Left cardiac atrium (tissue), 4 donors: ENCODE measurements at regions not wholly inside any gene's neighbourhood (a gene's known extent, or its start where the extent isn't known, plus 50 kb on each side); places are given as distances from the start of the nearest gene placed in this dataset.
"Not testable (repeated sequence)": the region's sequence is repeated elsewhere in the genome, so short reads cannot be mapped to it uniquely, and the experiment has no call there.

Experiments used
- ATAC-seq, 2 donors: fragments of 200-7000 bp; cut with Tn5 transposase; one replicate each; pipeline ENCODE4 v1.9.1; 2020; ENCODE audit warnings: mild to moderate bottlenecking in 2 of 2, moderate library complexity in 2 of 2
- DNase-seq: peaks from one replicate; pipeline ENCODE4 v3.0.0-alpha.2; 2020
- intact Hi-C, 2 donors: fragments of 100-400 bp; cut with DNase I; formaldehyde crosslinking; loops; one replicate each; pipeline versions ENCODE4 v1.14.1 to v1.15.1; 2022 to 2023
- donor health status: DM: no; HTN: yes; CAD: no.
- donor health status: DM: no; HTN: yes; CAD: no; lungs with severe emphysema.
- donor health status: DM: yes; HTN: yes; CAD: no.
- donor health status: Dilated cardiomyopathy.

DNA sequence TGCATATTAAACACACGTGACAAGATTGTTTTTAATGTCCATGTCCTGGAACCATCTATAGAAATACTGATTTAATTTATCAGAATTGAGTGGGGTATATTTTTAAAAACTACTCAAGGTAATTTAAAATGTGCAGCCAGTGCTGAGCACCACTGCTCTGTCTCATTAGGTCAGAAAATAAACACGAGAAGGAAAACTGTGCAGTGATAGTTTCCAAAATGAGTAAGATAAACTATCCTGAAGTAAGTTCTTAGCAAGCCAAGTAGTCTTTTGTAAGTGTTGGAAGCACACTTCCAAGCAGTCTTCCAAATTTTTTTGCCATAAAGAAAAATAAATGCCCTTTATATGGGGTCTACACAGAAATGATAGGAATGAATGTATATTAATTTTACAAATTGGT, 93.8 kb upstream of the DNAJC10 start:
- intact Hi-C loops = no loop called here
- ATAC-seq = no peak

DNA sequence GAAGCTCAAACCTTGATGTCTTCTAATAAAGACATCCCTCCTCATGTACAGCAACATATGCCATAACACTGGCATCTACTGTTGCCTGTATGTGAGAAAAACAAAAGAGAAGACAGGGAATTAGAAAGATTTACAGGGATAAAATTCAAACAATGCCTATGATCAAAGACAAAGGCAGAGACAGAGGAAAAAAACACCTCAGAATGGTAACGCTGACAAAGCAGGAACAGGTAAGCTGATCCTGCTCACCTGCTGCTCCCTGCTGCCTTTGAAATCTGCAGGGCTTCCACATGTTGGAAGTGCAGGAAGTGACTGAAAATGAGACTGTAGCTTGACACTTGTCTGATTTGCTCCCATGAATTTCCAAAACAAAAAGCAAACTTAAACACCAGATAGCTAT, 90.2 kb upstream of the DNAJC10 start:
- DNase-seq (no peak), ATAC-seq (no peak)
- intact Hi-C loops = no loop called here

More for the DNA sequence above, 93.8 kb upstream of the DNAJC10 start:
- no peak for DNase-seq

DNA sequence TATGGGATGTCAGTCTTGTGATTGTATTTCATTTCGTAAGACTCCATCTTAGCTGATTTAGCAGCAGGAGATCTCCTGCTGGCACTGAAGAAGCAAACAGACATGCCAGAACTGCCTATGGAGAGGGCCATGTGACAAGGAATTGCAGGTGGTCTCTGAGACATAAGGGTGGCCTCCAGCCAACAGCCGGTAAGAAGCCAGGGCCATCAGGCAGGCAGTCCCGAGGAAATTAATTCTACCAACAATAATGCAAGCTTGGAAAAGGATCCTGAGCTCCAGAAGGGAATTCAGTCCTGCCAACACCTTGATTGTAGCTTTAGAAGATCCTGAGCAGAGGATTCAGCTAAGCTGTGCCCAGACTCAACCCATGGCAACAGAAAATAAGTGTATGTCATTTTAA, 87.1 kb upstream of the DNAJC10 start:
- no peak for DNase-seq
- intact Hi-C loops = no loop called here
- no peak for ATAC-seq

DNA sequence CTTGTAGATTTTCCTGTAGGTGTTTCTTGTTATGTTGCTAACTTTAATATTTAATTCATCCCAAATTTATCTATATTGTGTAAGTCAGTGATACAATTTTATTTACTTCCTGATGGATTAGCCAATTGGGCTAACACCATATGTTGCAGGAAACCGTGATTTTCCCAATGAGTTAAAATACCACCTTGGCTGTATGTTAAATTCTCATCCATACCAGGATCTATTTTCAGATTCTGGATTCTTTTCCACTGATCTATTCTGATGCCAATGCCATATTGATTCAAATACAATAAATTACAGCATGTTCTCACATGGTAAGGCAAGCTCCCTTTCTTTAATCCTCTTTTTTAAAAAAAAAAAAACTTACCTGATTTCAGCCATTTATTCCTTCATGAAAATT, 85.8 kb upstream of the DNAJC10 start:
- intact Hi-C loops = no loop called here
- ATAC-seq (no peak), DNase-seq (no peak)

DNA sequence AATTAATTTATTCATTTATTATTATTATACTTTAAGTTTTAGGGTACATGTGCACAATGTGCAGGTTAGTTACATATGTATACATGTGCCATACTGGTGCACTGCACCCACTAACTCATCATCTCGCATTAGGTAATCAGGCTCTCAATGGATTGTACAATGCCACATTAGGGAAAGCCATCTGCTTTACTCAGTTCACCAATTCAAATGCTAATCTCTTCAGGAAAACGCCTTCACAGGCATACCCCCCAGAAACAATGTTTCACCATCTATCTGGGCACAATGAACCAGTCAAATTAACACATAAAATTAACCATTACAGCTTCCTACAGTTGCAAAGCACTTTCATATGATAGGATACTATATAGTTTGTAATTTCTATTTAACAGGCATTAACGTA, 84.8 kb upstream of the DNAJC10 start:
- intact Hi-C loops = no loop called here
- ATAC-seq = no peak
- DNase-seq = no peak

DNA sequence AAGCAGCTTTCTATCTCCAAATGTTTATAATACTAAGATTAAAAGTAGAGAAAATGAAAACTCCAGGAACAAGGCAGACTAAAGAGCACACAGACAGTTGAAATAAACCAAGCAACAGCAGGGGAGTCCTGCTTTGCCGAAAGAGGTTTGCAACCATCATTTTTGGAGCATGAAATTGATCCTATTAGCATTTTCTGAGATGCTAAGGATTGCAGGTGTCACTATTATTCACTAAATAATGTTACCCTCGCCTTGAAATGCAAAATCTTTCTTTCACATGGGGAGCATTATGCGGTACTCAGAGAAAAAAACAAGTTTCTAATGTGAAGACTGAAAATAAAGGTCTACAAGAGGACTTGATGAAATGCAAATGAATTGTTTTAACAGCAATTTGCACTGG, 81.7 kb upstream of the DNAJC10 start:
- ATAC-seq (no peak), DNase-seq (no peak)
- intact Hi-C loops = no loop called here

DNA sequence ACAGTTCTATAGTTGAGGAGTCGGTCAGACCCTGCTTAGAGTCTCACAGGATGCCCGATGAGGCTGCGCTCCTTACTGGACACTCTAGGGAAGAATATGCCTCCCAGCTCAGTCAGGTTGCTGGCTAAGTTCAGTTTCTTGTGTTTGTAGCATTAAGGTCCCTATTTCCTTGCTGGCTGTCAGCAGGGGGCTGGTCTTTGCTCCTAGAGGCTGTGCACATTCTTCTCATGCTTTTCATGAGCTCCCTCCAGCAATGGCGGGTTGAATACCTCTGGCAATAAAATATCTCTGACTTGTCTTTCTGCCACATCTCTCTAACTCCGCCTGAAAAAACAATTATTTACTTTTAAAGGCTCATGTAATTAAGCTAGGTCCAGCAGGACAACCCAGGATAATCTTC, 79.4 kb upstream of the DNAJC10 start:
- DNase-seq = no peak
- intact Hi-C loops = no loop called here
- ATAC-seq = no peak

DNA sequence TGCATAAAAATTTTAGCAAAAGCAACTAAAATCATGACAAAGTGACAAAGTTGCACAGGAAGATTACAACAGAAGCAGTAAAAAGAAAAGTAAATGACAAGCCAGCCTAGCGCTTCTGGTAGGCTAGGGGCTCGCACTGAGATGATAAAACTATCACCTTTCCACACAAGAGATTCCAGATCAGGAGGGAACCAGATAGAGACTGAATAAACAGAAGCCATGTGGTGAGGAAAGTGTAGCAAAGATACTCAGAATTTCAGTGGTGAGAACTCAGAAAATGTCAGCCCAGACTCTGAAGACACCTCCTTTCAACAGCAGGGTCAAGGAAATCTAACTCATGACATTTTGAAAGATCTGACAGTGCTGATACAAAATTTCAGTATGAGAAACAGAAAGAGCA, 77.4 kb upstream of the DNAJC10 start:
- DNase-seq = no peak
- no peak for ATAC-seq
- intact Hi-C loops = no loop called here

DNA sequence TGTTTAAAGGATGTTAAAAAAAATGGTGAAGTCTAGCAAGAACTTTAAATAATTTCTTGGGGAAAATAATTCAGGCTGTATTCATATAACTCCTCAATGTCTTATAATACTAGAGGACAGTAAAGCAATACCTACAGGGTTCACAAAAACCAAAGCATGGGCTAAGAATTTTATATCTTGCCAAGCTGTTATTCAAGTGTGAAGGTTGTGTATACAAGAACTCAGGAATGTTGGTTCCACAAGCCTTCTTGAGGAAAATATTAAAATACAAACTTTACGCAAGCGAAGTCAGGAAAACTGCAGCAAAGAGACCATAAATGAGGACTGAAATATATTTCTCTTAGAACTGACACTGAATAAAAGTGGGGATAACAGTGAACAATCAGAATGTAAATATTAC, 76.1 kb upstream of the DNAJC10 start:
- ATAC-seq (no peak), DNase-seq (no peak)
- intact Hi-C loops = no loop called here

DNA sequence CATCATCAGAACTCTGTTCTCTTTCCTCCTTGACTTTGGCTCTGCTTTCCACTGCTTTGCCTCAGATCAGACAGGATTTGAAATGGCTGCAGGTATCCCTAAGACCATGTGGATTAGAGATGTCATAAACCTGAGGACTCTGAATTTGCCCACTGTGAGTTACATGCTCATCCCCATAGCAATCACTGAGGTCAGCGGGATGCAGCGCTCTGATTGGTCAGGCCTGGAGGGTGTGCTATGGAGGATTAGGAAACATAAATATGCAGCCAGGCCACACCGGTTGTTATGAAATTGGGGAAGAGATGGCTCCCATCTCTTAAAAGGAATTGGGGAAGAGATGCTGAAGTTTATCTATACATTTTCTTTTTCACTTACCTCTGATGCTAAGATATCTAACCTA, 73.7 kb upstream of the DNAJC10 start:
- DNase-seq (peak; percentile 62), ATAC-seq (peak; percentile 71 to 76)
- intact Hi-C loops = no loop called here

DNA sequence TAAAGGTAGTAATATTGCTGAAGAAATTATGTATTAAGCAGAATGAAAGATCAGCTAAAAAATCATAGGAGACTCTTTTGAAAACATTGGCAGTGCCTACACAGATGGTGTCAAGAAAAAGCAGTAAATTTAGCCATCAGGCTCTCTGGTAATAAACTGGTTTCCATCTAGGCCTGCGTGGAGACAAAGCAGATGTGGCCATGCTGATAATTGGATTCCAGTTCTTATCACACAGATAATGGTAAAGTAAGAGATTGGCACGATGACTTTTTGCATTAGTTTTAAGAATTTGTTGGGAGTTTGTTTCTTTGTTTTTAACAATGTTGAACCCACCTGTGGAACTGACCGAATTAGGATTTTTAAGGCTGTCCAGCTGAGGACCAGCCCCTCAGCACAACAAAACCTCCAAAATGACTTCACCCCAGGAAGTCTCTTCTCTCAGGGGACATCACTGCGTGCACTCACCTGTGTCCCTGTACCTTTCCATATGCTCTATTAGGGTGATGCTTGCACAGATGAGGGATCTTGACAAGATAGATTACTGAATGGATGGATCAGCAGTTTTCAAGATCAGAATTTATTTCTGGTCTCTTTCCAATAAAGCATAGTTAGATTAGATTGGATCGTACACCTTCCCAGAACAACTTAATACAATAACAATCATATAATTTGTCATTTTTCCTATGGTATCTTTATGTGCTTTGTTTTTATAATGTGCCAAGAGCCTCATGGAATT, 69.1 kb upstream of the DNAJC10 start:
- intact Hi-C loops = no loop called here
- ATAC-seq (no peak), DNase-seq (no peak)

DNA sequence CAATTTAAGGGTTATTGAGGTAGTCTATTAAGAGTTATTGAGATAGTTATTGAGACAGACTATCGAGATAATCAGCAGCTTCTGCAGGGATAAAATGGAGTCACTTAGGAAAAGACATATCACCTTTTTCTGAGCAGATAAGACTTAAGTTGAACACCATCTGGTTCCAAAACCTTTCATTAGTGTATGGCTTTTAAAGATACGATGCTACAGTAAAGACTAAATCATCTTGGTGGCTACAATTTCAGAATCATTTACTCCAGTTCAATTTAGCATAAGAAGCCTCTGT, 68.6 kb upstream of the DNAJC10 start:
- DNase-seq (no peak), ATAC-seq (no peak)
- intact Hi-C loops = no loop called here

DNA sequence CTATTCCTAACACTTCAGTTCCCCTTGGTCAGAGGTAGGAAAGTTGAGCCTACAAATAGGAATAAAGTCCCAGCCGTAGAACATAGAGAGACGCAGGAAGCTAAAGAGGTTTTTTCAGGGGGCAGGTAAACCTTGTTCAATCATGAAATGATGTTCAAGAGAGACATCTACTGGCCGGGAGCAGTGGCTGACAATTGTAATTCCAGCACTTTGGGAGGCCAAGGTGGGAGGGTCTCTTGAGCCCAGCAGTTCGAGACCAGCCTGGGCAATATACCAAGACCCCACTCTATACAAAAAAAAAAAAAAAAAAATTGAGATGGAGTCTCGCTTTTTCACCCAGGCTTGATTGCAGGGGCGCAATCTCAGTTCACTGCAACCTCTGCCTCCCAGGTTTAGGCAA, 66.7 kb upstream of the DNAJC10 start:
- peak; percentile 55 to 58 for ATAC-seq
- DNase-seq = peak; percentile 22
- intact Hi-C loops = no loop called here

DNA sequence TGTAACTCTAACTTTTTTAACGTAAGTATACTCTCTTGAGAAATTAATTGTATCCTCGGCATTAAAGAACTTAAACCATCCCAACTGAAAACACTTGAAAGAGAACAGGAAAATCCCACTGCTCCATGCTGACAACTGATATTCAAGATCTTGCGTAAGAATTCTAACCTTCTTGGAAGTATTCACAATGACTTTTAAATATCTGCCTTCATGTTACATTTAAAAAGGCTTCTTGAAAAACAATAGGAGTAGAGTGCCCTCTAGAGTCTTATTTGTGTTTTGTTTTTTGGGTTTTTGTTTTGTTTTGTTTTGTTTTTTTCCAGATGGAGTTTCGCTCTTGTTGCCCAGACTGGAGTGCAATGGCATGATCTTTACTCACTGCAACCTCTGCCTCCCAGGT, 65.4 kb upstream of the DNAJC10 start:
- ATAC-seq = peak; percentile 67 to 80
- intact Hi-C loops = loop anchor here (2.0 to 5.0 kb wide), 3 partner anchors 408 to 464 kb away; no protein-coding TSS in a partner anchor
- DNase-seq = no peak

DNA sequence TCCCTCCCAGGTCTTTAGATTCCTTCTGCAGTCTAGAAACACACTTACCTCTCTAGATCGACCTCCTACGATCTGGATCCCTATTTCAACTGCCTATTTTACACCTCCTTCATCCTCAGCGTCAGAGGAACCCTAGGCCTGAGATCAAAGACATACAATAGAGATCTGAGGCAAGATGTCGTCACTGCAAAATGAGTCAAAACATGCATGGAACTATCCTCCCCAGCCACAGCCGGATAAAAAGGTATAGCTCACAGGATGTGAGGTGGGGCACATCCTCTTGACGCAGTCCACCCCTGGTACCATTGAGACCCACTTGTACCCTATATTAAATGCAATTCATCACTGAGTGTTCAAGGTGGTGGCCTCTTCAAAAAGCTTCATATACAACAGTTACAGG, 63.7 kb upstream of the DNAJC10 start:
- no peak for DNase-seq
- intact Hi-C loops = loop anchor here (5.0 kb wide), 2 partner anchors 410 to 465 kb away; no protein-coding TSS in a partner anchor

DNA sequence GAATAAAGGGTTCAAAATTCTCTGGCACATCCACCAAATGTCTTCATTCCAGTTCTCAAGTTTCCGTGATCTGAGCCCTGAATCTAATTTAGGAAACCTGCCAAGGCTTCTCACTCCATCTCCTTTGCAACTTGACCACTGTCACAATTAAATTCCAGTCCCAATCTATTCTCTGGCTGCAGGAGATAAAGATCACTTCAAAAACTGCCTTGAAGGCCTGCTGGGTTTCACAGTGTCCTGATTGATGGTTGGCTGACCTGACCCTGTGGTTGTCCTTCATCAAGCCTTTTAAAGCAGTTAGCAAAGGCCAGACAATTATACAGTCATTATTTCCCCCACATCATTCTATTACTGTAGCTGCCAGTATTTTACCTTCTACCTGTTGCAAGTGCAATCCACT, 60.3 kb upstream of the DNAJC10 start:
- no peak for DNase-seq
- intact Hi-C loops = no loop called here
- ATAC-seq = no peak

More for the DNA sequence above, 63.7 kb upstream of the DNAJC10 start:
- no peak for ATAC-seq

DNA sequence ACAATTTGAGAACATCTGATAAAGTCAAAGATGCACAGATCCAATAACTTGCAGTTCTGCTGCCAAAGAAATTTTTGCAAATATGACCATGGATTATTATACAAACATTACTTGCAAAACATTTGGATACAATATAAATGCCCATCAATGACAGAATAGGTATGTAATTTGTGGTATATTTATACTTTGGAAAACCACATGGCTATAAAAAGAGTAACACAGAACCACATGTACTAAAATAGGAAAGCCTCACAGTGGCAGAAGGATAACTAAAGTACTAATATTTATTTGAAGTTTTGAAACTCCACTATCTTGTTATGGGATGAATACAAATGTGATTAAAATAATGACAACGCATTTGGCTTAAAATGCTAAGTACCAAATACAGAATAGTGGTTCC, 51.8 kb upstream of the DNAJC10 start:
- intact Hi-C loops = no loop called here
- ATAC-seq (no peak), DNase-seq (no peak)

DNA sequence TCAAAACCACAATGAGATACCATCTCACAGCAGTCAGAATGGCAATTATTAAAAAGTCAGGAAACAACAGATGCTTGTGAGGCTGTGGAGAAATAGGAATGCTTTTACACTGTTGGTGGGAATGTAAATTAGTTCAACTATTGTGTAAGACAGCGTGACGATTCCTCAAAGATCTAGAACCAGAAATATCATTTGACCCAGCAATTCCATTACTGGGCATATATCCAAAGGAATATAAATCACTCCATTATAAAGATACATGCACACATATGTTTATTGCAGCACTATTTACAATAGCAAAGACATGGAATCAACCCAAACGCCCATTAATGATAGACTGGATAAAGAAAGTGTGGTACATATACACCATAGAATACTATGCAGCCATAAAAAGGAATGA, 50.6 kb upstream of the DNAJC10 start:
- DNase-seq, intact Hi-C loops, ATAC-seq: not testable (repeated sequence)
